ENCODE measurements at regions not wholly inside any gene's neighbourhood (a gene's known extent, or its start where the extent isn't known, plus 50 kb on each side); places are given as distances from the start of the nearest gene placed in this dataset.
"Not testable (repeated sequence)": the region's sequence is repeated elsewhere in the genome, so short reads cannot be mapped to it uniquely, and the experiment has no call there.

- Mint-ChIP-seq H3K4me3 (no peak overlapping the region), H3K27me3 (ENCODE audit: low read depth) (no peaks in the 10 kb centered on the region), H3K9me3 (peaks cover 2 to 3% of the 10 kb centered on the region in 2 donors), H3K27ac (no peak overlapping the region), H3K4me1 (ENCODE audit: low read depth) (no peaks in the 10 kb centered on the region), H3K36me3 (ENCODE audit: insufficient read depth in 2 of 2) (peaks cover 0 to 3% of the 10 kb centered on the region in 2 donors)
- DNase-seq: no peak
- ATAC-seq (replicated peaks in 1 of 2): no peak
Measured at GRCh38 chr4:171256223-171256622, 557.0 kb upstream of the GALNTL6 start.

GRCh38 chr4:171246948-171247347 lies 566.3 kb upstream of the GALNTL6 start:
- Mint-ChIP-seq H3K4me1 (ENCODE audit: low read depth) (no peaks in the 10 kb centered on the region), H3K27ac (no peak overlapping the region), H3K36me3 (ENCODE audit: insufficient read depth in 2 of 2) (peaks cover 0 to 1% of the 10 kb centered on the region in 2 donors), H3K9me3 (peaks cover 5 to 8% of the 10 kb centered on the region in 2 donors), H3K4me3 (no peak overlapping the region), H3K27me3 (ENCODE audit: low read depth) (no peaks in the 10 kb centered on the region)
- no peak for DNase-seq
- ATAC-seq (replicated peaks in 1 of 2): no peak

GRCh38 chr4:171242831-171243230 lies 570.4 kb upstream of the GALNTL6 start:
- no peak for ATAC-seq (replicated peaks in 1 of 2)
- Mint-ChIP-seq H3K4me3 (no peak overlapping the region), H3K9me3 (peaks cover 3 to 4% of the 10 kb centered on the region in 2 donors), H3K27ac (no peak overlapping the region), H3K27me3 (ENCODE audit: low read depth) (no peaks in the 10 kb centered on the region), H3K4me1 (ENCODE audit: low read depth) (no peaks in the 10 kb centered on the region), H3K36me3 (ENCODE audit: insufficient read depth in 2 of 2) (no peaks in the 10 kb centered on the region)
- no peak for DNase-seq

GRCh38 chr4:171239196-171239595 lies 574.0 kb upstream of the GALNTL6 start:
- no peak for ATAC-seq (replicated peaks in 1 of 2)
- Mint-ChIP-seq H3K36me3 (ENCODE audit: insufficient read depth in 2 of 2) (no peaks in the 10 kb centered on the region), H3K27ac (no peak overlapping the region)

GRCh38 chr4:171235521-171235920 lies 577.7 kb upstream of the GALNTL6 start:
- no peak overlapping the region for H3K27ac Mint-ChIP-seq
- no peak overlapping the region for H3K4me3 Mint-ChIP-seq
- no peak for DNase-seq
- no peak for ATAC-seq (replicated peaks in 1 of 2)
- H3K27me3 Mint-ChIP-seq (ENCODE audit: low read depth): no peaks in the 10 kb centered on the region
- no peaks in the 10 kb centered on the region for H3K36me3 Mint-ChIP-seq (ENCODE audit: insufficient read depth in 2 of 2)
- no peaks in the 10 kb centered on the region for H3K4me1 Mint-ChIP-seq (ENCODE audit: low read depth)
- H3K9me3 Mint-ChIP-seq: peaks cover 0 to 4% of the 10 kb centered on the region in 2 donors

More at GRCh38 chr4:171239196-171239595, 574.0 kb upstream of the GALNTL6 start:
- DNase-seq: no peak
- H3K4me1 Mint-ChIP-seq (ENCODE audit: low read depth): no peaks in the 10 kb centered on the region
- H3K9me3 Mint-ChIP-seq: peaks cover 0 to 5% of the 10 kb centered on the region in 2 donors
- H3K4me3 Mint-ChIP-seq: no peak overlapping the region
- no peaks in the 10 kb centered on the region for H3K27me3 Mint-ChIP-seq (ENCODE audit: low read depth)

GRCh38 chr4:171229354-171229753 lies 583.9 kb upstream of the GALNTL6 start:
- not testable (repeated sequence) for H3K36me3 Mint-ChIP-seq (ENCODE audit: insufficient read depth in 2 of 2); H3K4me3 Mint-ChIP-seq; H3K9me3 Mint-ChIP-seq; H3K27ac Mint-ChIP-seq; H3K4me1 Mint-ChIP-seq (ENCODE audit: low read depth); DNase-seq; H3K27me3 Mint-ChIP-seq (ENCODE audit: low read depth); ATAC-seq (replicated peaks in 1 of 2)

GRCh38 chr4:171221181-171221580 lies 592.0 kb upstream of the GALNTL6 start:
- ATAC-seq (replicated peaks in 1 of 2): no peak
- no peak for DNase-seq
- Mint-ChIP-seq H3K4me1 (ENCODE audit: low read depth) (no peaks in the 10 kb centered on the region), H3K36me3 (ENCODE audit: insufficient read depth in 2 of 2) (no peaks in the 10 kb centered on the region), H3K27ac (no peak overlapping the region), H3K4me3 (no peak overlapping the region), H3K27me3 (ENCODE audit: low read depth) (no peaks in the 10 kb centered on the region), H3K9me3 (peaks cover 6 to 14% of the 10 kb centered on the region in 2 donors)

GRCh38 chr4:171203425-171203824 lies 609.8 kb upstream of the GALNTL6 start:
- ATAC-seq (replicated peaks in 1 of 2) (no peak), DNase-seq (no peak)
- H3K4me3 Mint-ChIP-seq: no peak overlapping the region

GRCh38 chr4:171202908-171203307 lies 610.3 kb upstream of the GALNTL6 start:
- Mint-ChIP-seq H3K27ac (no peak overlapping the region), H3K9me3 (peaks cover 3 to 9% of the 10 kb centered on the region in 2 donors), H3K36me3 (ENCODE audit: insufficient read depth in 2 of 2) (no peaks in the 10 kb centered on the region), H3K4me3 (no peak overlapping the region), H3K4me1 (ENCODE audit: low read depth) (no peaks in the 10 kb centered on the region), H3K27me3 (ENCODE audit: low read depth) (no peaks in the 10 kb centered on the region)
- no peak for DNase-seq
- no peak for ATAC-seq (replicated peaks in 1 of 2)

More at GRCh38 chr4:171203425-171203824, 609.8 kb upstream of the GALNTL6 start:
- no peaks in the 10 kb centered on the region for H3K36me3 Mint-ChIP-seq (ENCODE audit: insufficient read depth in 2 of 2)
- H3K27ac Mint-ChIP-seq: no peak overlapping the region
- no peaks in the 10 kb centered on the region for H3K4me1 Mint-ChIP-seq (ENCODE audit: low read depth)
- H3K27me3 Mint-ChIP-seq (ENCODE audit: low read depth): no peaks in the 10 kb centered on the region
- H3K9me3 Mint-ChIP-seq: peaks cover 3 to 9% of the 10 kb centered on the region in 2 donors

GRCh38 chr4:171186700-171187099 lies 626.5 kb upstream of the GALNTL6 start:
- ATAC-seq (replicated peaks in 1 of 2) (no peak), DNase-seq (no peak)
- no peak overlapping the region for H3K27ac Mint-ChIP-seq
- H3K4me3 Mint-ChIP-seq: no peak overlapping the region
- H3K4me1 Mint-ChIP-seq (ENCODE audit: low read depth): no peaks in the 10 kb centered on the region
- no peaks in the 10 kb centered on the region for H3K36me3 Mint-ChIP-seq (ENCODE audit: insufficient read depth in 2 of 2)
- peaks cover 0 to 4% of the 10 kb centered on the region in 2 donors for H3K9me3 Mint-ChIP-seq
- H3K27me3 Mint-ChIP-seq (ENCODE audit: low read depth): no peaks in the 10 kb centered on the region

- H3K4me3 Mint-ChIP-seq: no peak overlapping the region
- H3K36me3 Mint-ChIP-seq (ENCODE audit: insufficient read depth in 2 of 2): no peaks in the 10 kb centered on the region
- H3K27me3 Mint-ChIP-seq (ENCODE audit: low read depth): no peaks in the 10 kb centered on the region
- no peak for ATAC-seq (replicated peaks in 1 of 2)
- H3K27ac Mint-ChIP-seq: no peak overlapping the region
- H3K9me3 Mint-ChIP-seq: peaks cover 6% of the 10 kb centered on the region in 2 donors
- no peak for DNase-seq
- no peaks in the 10 kb centered on the region for H3K4me1 Mint-ChIP-seq (ENCODE audit: low read depth)
Measured at GRCh38 chr4:171181090-171181489, 632.1 kb upstream of the GALNTL6 start.

- H3K27me3 Mint-ChIP-seq (ENCODE audit: low read depth): no peaks in the 10 kb centered on the region
- H3K27ac Mint-ChIP-seq: no peak overlapping the region
- no peaks in the 10 kb centered on the region for H3K4me1 Mint-ChIP-seq (ENCODE audit: low read depth)
- H3K9me3 Mint-ChIP-seq: peaks cover 0 to 16% of the 10 kb centered on the region in 2 donors
- H3K36me3 Mint-ChIP-seq (ENCODE audit: insufficient read depth in 2 of 2): peaks cover 2 to 3% of the 10 kb centered on the region in 2 donors
- no peak for ATAC-seq (replicated peaks in 1 of 2)
- no peak for DNase-seq
- H3K4me3 Mint-ChIP-seq: no peak overlapping the region
Measured at GRCh38 chr4:171170671-171171070, 642.5 kb upstream of the GALNTL6 start.

GRCh38 chr4:171169396-171169795 lies 643.8 kb upstream of the GALNTL6 start:
- no peak overlapping the region for H3K27ac Mint-ChIP-seq
- H3K36me3 Mint-ChIP-seq (ENCODE audit: insufficient read depth in 2 of 2): peaks cover 2 to 3% of the 10 kb centered on the region in 2 donors
- H3K4me3 Mint-ChIP-seq: no peak overlapping the region
- DNase-seq: no peak
- no peaks in the 10 kb centered on the region for H3K27me3 Mint-ChIP-seq (ENCODE audit: low read depth)
- no peak for ATAC-seq (replicated peaks in 1 of 2)
- no peaks in the 10 kb centered on the region for H3K4me1 Mint-ChIP-seq (ENCODE audit: low read depth)
- peaks cover 0 to 16% of the 10 kb centered on the region in 2 donors for H3K9me3 Mint-ChIP-seq

GRCh38 chr4:171162478-171162877 lies 650.7 kb upstream of the GALNTL6 start:
- H3K36me3 Mint-ChIP-seq (ENCODE audit: insufficient read depth in 2 of 2): no peaks in the 10 kb centered on the region
- DNase-seq (no peak), ATAC-seq (replicated peaks in 1 of 2) (no peak)
- peaks cover 5 to 7% of the 10 kb centered on the region in 2 donors for H3K9me3 Mint-ChIP-seq
- H3K27me3 Mint-ChIP-seq (ENCODE audit: low read depth): no peaks in the 10 kb centered on the region
- no peak overlapping the region for H3K4me3 Mint-ChIP-seq
- H3K4me1 Mint-ChIP-seq (ENCODE audit: low read depth): no peaks in the 10 kb centered on the region
- H3K27ac Mint-ChIP-seq: no peak overlapping the region
